GM12872 (cell line): ENCODE measurements at regions not wholly inside any gene's neighbourhood (a gene's known extent, or its start where the extent isn't known, plus 50 kb on each side); places are given as distances from the start of the nearest gene placed in this dataset.

Experiments used
- CTCF ChIP-seq: IDR thresholded peaks from 3 replicates; pipeline ENCODE4 v1.5.1; 2011; ENCODE audit warnings: low read depth, mild to moderate bottlenecking, low read length, moderate library complexity; ENCODE audit not compliant: insufficient read depth

GRCh38 chr9:113669522-113670115 is 206.1 kb downstream of the RGS3 start:
- TF ChIP-seq CTCF: no peak

- no peak for TF ChIP-seq CTCF
Observed at GRCh38 chr9:113673726-113674125, 202.4 kb upstream of the ZNF618 start.

GRCh38 chr9:113674436-113674835 is 201.7 kb upstream of the ZNF618 start:
- no peak for TF ChIP-seq CTCF

- no peak for TF ChIP-seq CTCF
Observed at GRCh38 chr9:113675475-113675941, 200.6 kb upstream of the ZNF618 start.

- no peak for TF ChIP-seq CTCF
Observed at GRCh38 chr9:113677057-113677456, 199.1 kb upstream of the ZNF618 start.

GRCh38 chr9:113677569-113677968 is 198.5 kb upstream of the ZNF618 start:
- TF ChIP-seq CTCF: no peak

- TF ChIP-seq CTCF: no peak
Observed at GRCh38 chr9:113678119-113678858, 197.8 kb upstream of the ZNF618 start.
